Panc1 (cell line): ENCODE measurements at regions not wholly inside any gene's neighbourhood (a gene's known extent, or its start where the extent isn't known, plus 50 kb on each side); places are given as distances from the start of the nearest gene placed in this dataset.

Source experiments
- ATAC-seq: fragments of 200-7000 bp; cut with Tn5 transposase; 2 replicates; pipeline ENCODE4 v1.9.1; 2020; ENCODE audit warnings: mild to moderate bottlenecking, moderate library complexity
- BruUV-seq: library from RNA; stranded (reverse); fragments of 400-500 nt; replicated peaks from 2 replicates; lab custom pipeline; 2021; lab: Mats Ljungman, UMichigan
- CTCF ChIA-PET: fragments of 300-600 bp; sonication (Branson Sonifier 250); formaldehyde crosslinking; loops from one replicate; lab custom pipeline; 2022; ENCODE audit warnings: antibody characterized with exemption; lab: Charles Lee
- POLR2A ChIA-PET: fragments of 300-600 bp; sonication (Branson Sonifier 250); formaldehyde crosslinking; loops from one replicate; lab custom pipeline; 2022; ENCODE audit warnings: antibody characterized with exemption; lab: Charles Lee
- DNase-seq: peaks from one replicate; pipeline ENCODE4 v3.0.0-alpha.2; 2010; ENCODE audit warnings: low read depth, low spot score
- H3K27ac ChIP-seq: 2 replicates; pipeline ENCODE4 v1.5.1; 2011; ENCODE audit warnings: mild to moderate bottlenecking, low read length, inconsistent platforms
- H3K27me3 ChIP-seq: fragments of 200-500 bp; sonication (Bioruptor generic); 2 replicates; pipeline ENCODE4 v1.6.0; 2014; ENCODE audit warnings: low read length, inconsistent platforms; ENCODE audit not compliant: control insufficient read depth, insufficient read depth
- H3K36me3 ChIP-seq: fragments of 200-500 bp; sonication (Bioruptor generic); 2 replicates; pipeline ENCODE4 v1.5.1; 2014; ENCODE audit warnings: inconsistent platforms, mild to moderate bottlenecking, low read length, moderate library complexity; ENCODE audit not compliant: control insufficient read depth, insufficient read depth
- H3K4me1 ChIP-seq: 2 replicates; pipeline ENCODE4 v1.5.1; 2011; ENCODE audit warnings: inconsistent platforms, mild to moderate bottlenecking, low read length, moderate library complexity; ENCODE audit not compliant: control insufficient read depth, insufficient read depth
- H3K4me3 ChIP-seq, 2 experiments: 2 replicates each; pipeline ENCODE4 v1.5.1; 2011 to 2012; ENCODE audit warnings: low read depth in 2 of 2, low read length in 2 of 2, mild to moderate bottlenecking in 2 of 2, inconsistent platforms in 1 of 2, moderate library complexity in 1 of 2
- H3K9me3 ChIP-seq: fragments of 200-500 bp; sonication (Bioruptor generic); 2 replicates; pipeline ENCODE4 v1.5.1; 2014; ENCODE audit warnings: low read depth, mild to moderate bottlenecking, inconsistent platforms, low read length, moderate library complexity; ENCODE audit not compliant: control insufficient read depth, insufficient read depth
- POLR2AphosphoS5 ChIP-seq: IDR thresholded peaks from 2 replicates; pipeline ENCODE4 v1.6.1; 2012; ENCODE audit warnings: mild to moderate bottlenecking, low read depth, low read length, moderate library complexity
- SIN3A ChIP-seq: IDR thresholded peaks from 2 replicates; pipeline ENCODE4 v1.6.1; 2012; ENCODE audit warnings: low read depth, mild to moderate bottlenecking, low read length, moderate library complexity, borderline replicate concordance; ENCODE audit not compliant: insufficient read depth
- TCF7L2 ChIP-seq: IDR thresholded peaks from 2 replicates; pipeline ENCODE4 v1.6.1; 2011; ENCODE audit warnings: mild to moderate bottlenecking, low read depth, low read length, inconsistent platforms
- in situ Hi-C: cut with HindIII; loops from 2 replicates; pipeline ENCODE4 v1.10.0; 2016; ENCODE audit warnings: low sequenced_read_pairs, low pct_unique_long_range_greater_than_20kb
- intact Hi-C: fragments of 100-400 bp; cut with micrococcal nuclease; formaldehyde crosslinking; loops from one replicate; pipeline ENCODE4 v1.10.0; 2022; ENCODE audit not compliant: unreplicated experiment
- TF ChIP-seq, protein P1 (sequence below), 2 experiments: IDR thresholded peaks; 2 replicates each; pipeline ENCODE4 v1.6.1; 2011 to 2012; ENCODE audit warnings: low read depth in 2 of 2, control low read depth in 1 of 2, low read length in 1 of 2, mild to moderate bottlenecking in 1 of 2, moderate library complexity in 1 of 2; ENCODE audit not compliant: insufficient read depth in 1 of 2
- TF ChIP-seq, protein P2 (sequence below): fragments of 450-650 bp; IDR thresholded peaks from 2 replicates; pipeline ENCODE4 v1.5.1; 2017; ENCODE audit warnings: mild to moderate bottlenecking

DNA sequence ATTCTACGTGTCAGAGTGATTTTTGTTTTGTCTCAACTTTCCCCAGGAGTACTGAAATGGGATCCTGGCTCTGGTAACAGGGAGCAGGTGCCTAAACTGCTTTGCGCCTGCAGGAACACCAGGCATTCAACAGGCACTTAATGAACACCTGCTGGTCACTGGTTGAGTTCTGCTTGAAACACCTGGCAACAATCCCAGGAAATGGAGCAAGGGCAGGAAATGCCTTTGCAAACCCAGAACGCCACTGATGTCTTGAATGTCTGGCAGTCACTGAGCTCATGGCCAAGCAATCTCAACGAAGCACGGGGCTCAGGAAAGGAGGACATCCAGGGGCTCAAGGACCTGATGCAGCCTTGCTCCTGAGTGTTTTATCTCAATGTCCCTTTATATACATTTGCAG, 360.0 kb upstream of the RAB6C start:
- BruUV-seq = no TSS peak
- intact Hi-C loops = no loop called here
- POLR2A ChIA-PET = no interaction called here

DNA sequence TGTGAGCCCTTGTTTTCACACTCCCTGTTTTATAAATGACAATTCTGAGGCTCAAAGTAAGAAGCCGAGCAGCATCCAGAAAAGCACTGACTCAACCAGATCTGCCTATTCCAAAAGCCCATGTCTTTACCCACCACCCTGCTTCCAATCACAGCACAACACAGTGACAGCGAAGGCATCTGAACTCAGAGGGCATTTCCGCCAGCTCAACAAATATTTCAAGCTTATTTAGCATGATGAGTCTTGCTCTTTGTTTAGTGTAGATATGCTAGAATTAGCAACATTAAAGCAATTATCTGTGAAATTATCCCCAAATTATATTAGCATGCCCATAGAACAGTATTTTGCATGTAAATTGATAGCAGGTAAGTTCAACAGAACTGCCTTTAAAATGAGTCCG, 359.1 kb upstream of the RAB6C start:
- in situ Hi-C loops (no loop called here), intact Hi-C loops (no loop called here)
- Histone ChIP-seq H3K9me3 (no peaks in the 10 kb centered on the region), H3K4me1 (no peaks in the 10 kb centered on the region), H3K27me3 (peaks cover 9% of the 10 kb centered on the region; the same call in 1 of the 2 replicates), H3K4me3 (no peak overlapping the region), H3K27ac (no peak overlapping the region), H3K36me3 (no peaks in the 10 kb centered on the region)
- no TSS peak for BruUV-seq
- ATAC-seq (no peak), DNase-seq (no peak)
- no peak for TF ChIP-seq POLR2AphosphoS5
- TF ChIP-seq, protein P1, sequence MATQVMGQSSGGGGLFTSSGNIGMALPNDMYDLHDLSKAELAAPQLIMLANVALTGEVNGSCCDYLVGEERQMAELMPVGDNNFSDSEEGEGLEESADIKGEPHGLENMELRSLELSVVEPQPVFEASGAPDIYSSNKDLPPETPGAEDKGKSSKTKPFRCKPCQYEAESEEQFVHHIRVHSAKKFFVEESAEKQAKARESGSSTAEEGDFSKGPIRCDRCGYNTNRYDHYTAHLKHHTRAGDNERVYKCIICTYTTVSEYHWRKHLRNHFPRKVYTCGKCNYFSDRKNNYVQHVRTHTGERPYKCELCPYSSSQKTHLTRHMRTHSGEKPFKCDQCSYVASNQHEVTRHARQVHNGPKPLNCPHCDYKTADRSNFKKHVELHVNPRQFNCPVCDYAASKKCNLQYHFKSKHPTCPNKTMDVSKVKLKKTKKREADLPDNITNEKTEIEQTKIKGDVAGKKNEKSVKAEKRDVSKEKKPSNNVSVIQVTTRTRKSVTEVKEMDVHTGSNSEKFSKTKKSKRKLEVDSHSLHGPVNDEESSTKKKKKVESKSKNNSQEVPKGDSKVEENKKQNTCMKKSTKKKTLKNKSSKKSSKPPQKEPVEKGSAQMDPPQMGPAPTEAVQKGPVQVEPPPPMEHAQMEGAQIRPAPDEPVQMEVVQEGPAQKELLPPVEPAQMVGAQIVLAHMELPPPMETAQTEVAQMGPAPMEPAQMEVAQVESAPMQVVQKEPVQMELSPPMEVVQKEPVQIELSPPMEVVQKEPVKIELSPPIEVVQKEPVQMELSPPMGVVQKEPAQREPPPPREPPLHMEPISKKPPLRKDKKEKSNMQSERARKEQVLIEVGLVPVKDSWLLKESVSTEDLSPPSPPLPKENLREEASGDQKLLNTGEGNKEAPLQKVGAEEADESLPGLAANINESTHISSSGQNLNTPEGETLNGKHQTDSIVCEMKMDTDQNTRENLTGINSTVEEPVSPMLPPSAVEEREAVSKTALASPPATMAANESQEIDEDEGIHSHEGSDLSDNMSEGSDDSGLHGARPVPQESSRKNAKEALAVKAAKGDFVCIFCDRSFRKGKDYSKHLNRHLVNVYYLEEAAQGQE (IDR thresholded peaks at IDR 0.05; ENCODE audit: insufficient read depth in 1 of 2, low read depth in 2 of 2, low read length in 1 of 2) = no peak
- TF ChIP-seq, protein P2, sequence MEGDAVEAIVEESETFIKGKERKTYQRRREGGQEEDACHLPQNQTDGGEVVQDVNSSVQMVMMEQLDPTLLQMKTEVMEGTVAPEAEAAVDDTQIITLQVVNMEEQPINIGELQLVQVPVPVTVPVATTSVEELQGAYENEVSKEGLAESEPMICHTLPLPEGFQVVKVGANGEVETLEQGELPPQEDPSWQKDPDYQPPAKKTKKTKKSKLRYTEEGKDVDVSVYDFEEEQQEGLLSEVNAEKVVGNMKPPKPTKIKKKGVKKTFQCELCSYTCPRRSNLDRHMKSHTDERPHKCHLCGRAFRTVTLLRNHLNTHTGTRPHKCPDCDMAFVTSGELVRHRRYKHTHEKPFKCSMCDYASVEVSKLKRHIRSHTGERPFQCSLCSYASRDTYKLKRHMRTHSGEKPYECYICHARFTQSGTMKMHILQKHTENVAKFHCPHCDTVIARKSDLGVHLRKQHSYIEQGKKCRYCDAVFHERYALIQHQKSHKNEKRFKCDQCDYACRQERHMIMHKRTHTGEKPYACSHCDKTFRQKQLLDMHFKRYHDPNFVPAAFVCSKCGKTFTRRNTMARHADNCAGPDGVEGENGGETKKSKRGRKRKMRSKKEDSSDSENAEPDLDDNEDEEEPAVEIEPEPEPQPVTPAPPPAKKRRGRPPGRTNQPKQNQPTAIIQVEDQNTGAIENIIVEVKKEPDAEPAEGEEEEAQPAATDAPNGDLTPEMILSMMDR = no peak
- TF ChIP-seq SIN3A = no peak
- no peak for TF ChIP-seq TCF7L2
- CTCF ChIA-PET = no interaction called here
- POLR2A ChIA-PET = no interaction called here

More for the DNA sequence above, 360.0 kb upstream of the RAB6C start:
- Histone ChIP-seq H3K36me3 (no peaks in the 10 kb centered on the region), H3K27me3 (peaks cover 9% of the 10 kb centered on the region; the same call in 1 of the 2 replicates), H3K9me3 (no peaks in the 10 kb centered on the region), H3K4me1 (no peaks in the 10 kb centered on the region), H3K4me3 (no peak overlapping the region), H3K27ac (no peak overlapping the region)
- CTCF ChIA-PET = no interaction called here
- TF ChIP-seq POLR2AphosphoS5 (no peak), SIN3A (no peak), TCF7L2 (no peak)
- TF ChIP-seq, protein P1 (IDR thresholded peaks at IDR 0.05; ENCODE audit: insufficient read depth in 1 of 2, low read depth in 2 of 2, low read length in 1 of 2) = no peak
- TF ChIP-seq, protein P2 = no peak
- ATAC-seq (no peak), DNase-seq (no peak)
- in situ Hi-C loops = no loop called here
